ENCODE measurements at regions not wholly inside any gene's neighbourhood (a gene's known extent, or its start where the extent isn't known, plus 50 kb on each side); places are given as distances from the start of the nearest gene placed in this dataset.

GRCh38 chr2:81334046-81334445 is 1029.5 kb upstream of the LRRTM1 start:
- no peak for DNase-seq (ENCODE audit: low spot score)

- DNase-seq (ENCODE audit: low spot score): no peak
Measured at GRCh38 chr2:81328968-81329367, 1024.4 kb upstream of the LRRTM1 start.

GRCh38 chr2:81327911-81328310 is 1023.4 kb upstream of the LRRTM1 start:
- DNase-seq (ENCODE audit: low spot score): no peak

- no peak for DNase-seq (ENCODE audit: low spot score)
Measured at GRCh38 chr2:81324046-81324445, 1019.5 kb upstream of the LRRTM1 start.

GRCh38 chr2:81304154-81304830 is 999.7 kb upstream of the LRRTM1 start:
- DNase-seq (ENCODE audit: low spot score): no peak

GRCh38 chr2:81303321-81303720 is 998.8 kb upstream of the LRRTM1 start:
- no peak for DNase-seq (ENCODE audit: low spot score)

DNA sequence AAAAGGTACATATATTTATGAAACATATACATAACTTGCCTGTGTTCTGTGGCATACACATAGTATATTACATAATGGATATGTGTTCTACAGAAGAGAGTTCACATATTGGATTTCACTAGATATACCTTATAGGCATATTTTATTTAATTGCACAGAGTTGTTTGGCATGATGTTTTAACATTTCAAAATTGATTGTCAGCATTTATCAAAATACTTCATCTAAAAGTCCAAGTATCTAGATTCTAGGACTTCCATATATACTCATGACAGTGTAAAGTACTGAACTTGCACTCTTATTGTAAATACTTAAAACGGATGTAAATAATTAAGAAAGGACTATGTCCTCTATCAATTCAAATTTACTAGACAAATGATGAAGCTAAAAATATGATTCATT is 995.3 kb upstream of the LRRTM1 start:
- DNase-seq (ENCODE audit: low spot score): no peak

- DNase-seq (ENCODE audit: low spot score): no peak
Measured at GRCh38 chr2:81290846-81291245, 986.3 kb upstream of the LRRTM1 start.

GRCh38 chr2:81283081-81283480 is 978.5 kb upstream of the LRRTM1 start:
- DNase-seq (ENCODE audit: low spot score): no peak

- DNase-seq (ENCODE audit: low spot score): no peak
Measured at GRCh38 chr2:81282151-81282769, 977.7 kb upstream of the LRRTM1 start.

GRCh38 chr2:81276595-81276994 is 972.0 kb upstream of the LRRTM1 start:
- no peak for DNase-seq (ENCODE audit: low spot score)

DNA sequence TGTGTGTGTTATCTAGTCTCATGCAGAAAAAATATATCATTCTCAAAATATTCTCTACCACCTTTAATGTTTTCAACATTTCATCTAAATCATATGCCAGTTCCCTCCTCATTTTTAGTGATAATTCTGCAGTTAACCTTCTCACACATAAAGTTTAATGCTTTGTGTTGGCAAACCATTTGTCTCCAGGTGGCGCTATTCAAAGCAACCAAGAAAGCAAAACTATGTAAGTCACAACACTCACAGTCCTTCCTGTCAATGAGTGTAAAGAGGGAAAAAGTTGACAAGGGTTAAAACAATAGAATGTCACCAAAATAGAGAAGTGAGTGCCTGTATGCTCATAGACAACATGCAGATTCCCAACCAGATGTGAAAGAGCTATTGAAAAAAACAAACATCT is 961.6 kb upstream of the LRRTM1 start:
- DNase-seq (ENCODE audit: low spot score): no peak

DNA sequence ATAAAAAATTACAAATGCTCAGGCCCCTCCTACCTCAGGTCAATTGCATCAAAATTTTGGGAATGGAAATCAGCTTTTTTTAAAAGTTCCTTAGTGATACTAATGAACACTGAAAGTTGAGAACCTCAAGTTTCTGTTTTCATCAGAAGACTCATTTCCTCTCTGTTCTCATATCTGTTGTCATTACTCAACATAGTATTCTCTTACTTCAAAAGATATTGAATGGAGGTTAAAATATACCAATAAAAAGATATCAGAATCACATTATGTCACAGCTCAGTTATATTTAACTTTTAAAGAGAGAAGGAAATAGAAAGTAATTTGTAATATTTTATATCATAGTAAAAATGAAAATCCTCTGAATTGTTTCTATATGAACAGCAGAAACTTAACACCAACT is 959.4 kb upstream of the LRRTM1 start:
- no peak for DNase-seq (ENCODE audit: low spot score)

GRCh38 chr2:81260320-81260719 is 955.8 kb upstream of the LRRTM1 start:
- DNase-seq (ENCODE audit: low spot score): no peak

GRCh38 chr2:81250270-81250669 is 945.7 kb upstream of the LRRTM1 start:
- DNase-seq (ENCODE audit: low spot score): no peak

GRCh38 chr2:81249152-81249551 is 944.6 kb upstream of the LRRTM1 start:
- no peak for DNase-seq (ENCODE audit: low spot score)

DNA sequence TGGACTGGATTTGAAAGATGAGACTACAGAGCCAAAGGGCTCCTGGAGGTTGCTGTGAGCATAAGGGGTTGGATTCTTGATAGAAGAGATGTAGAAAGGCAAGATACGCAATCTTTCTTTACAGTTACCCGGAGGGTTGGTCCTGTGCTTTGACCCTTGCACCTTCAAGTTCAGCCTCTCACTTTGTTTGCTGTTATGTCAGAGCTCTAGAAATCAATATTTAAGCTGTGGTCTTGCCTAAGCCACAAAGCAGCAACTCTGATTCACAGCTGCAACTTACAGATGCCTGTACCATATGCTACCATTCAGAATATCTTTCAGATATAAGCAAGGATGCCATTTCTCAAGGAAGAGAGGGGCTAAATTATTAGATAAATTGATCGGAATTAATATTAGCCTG is 943.1 kb upstream of the LRRTM1 start:
- no peak for DNase-seq (ENCODE audit: low spot score)

GRCh38 chr2:81242501-81242900 is 937.9 kb upstream of the LRRTM1 start:
- no peak for DNase-seq (ENCODE audit: low spot score)

- DNase-seq (ENCODE audit: low spot score): no peak
Measured at GRCh38 chr2:81238462-81238861, 933.9 kb upstream of the LRRTM1 start.

DNA sequence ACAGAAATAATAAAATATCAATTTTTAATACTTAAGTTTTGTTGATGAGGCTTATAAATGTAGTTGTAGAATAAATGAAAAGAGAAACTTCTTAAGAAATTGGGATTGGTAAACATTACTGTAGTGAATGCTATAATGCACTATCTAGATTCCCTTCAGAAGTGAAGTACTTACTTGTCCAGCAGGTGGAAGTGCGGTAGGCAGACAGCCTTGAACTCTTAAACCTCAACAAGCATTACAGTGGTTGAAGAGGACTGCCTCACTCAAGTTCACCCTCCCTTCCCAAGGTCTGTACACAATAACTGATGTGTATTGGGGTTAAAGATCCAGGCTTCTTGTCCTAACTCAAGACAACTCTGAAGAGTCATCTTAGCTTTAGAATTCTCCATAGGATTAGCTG is 931.0 kb upstream of the LRRTM1 start:
- DNase-seq (ENCODE audit: low spot score): no peak

GRCh38 chr2:81234711-81235110 is 930.2 kb upstream of the LRRTM1 start:
- no peak for DNase-seq (ENCODE audit: low spot score)

DNA sequence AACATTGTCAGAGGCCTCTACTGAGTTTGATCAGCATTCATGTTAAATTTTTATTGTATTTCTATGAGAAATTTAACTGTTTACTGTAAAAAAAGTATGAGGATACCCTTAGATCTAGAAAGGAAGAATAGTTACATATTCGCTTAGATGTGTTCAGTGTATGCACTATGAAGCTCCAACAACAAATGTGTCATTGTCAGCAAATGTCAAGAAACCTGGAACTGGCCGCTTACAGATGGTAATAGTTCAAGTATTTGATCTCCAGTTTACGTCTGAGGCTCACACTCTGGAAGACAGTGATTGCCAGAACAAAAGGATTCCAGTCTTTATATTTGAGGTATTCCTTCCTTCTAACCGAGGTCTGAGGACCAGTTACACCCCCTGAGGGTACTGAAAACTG is 921.2 kb upstream of the LRRTM1 start:
- DNase-seq (ENCODE audit: low spot score): no peak

- DNase-seq (ENCODE audit: low spot score): no peak
Measured at GRCh38 chr2:81213598-81213997, 909.0 kb upstream of the LRRTM1 start.

DNA sequence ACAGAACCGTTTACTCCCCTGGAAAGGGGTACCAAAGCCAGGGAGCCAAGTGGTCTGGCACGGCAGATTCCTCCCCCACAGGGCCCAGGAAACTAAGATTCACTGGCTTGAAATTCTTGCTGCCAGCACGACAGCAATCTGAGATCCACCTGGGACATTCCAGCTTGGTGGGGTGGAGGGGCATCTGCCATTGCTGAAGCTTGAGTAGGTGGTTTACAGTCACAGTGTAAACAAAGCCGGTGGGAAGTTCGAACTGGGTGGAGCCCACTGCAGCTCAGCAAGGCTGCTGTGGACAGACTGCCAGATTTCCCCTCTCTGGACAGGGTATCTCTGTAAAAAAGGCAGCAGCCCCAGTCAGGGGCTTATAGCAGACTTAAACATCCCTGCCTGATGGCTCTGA is 901.7 kb upstream of the LRRTM1 start:
- no peak for DNase-seq (ENCODE audit: low spot score)
